Activated CD4-positive, alpha-beta T cell treated with anti-CD3 and anti-CD28 coated beads, Interleukin-2, amount 50 U/mL, for 24 hours (primary cell): ENCODE measurements at regions not wholly inside any gene's neighbourhood (a gene's known extent, or its start where the extent isn't known, plus 50 kb on each side); places are given as distances from the start of the nearest gene placed in this dataset.

Source experiments
- DNase-seq, 2 donors: peaks; one replicate each; pipeline ENCODE4 v3.0.0-alpha.2; 2020; ENCODE audit warnings: low read depth in 1 of 2, low spot score in 1 of 2

DNA sequence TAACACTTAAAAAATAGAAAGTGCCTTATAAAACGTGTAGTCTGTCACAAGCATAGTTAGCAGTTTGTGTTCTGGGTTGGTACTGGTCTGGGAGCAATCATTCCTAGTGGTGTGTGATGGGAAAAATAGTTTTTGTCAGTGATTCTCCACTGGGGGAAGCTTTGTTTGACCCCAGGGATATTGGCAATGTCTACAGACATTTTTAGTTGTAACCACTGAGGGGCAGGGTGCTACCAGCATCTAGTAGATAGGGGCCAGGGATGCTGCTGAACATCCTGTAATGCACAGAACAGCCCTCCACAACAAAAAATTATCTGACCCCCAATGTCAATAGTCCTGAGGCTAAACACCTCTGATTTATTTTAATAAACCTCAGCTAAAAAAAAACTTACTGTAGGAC is 51.6 kb upstream of the CREB5 start:
- DNase-seq: no peak

DNA sequence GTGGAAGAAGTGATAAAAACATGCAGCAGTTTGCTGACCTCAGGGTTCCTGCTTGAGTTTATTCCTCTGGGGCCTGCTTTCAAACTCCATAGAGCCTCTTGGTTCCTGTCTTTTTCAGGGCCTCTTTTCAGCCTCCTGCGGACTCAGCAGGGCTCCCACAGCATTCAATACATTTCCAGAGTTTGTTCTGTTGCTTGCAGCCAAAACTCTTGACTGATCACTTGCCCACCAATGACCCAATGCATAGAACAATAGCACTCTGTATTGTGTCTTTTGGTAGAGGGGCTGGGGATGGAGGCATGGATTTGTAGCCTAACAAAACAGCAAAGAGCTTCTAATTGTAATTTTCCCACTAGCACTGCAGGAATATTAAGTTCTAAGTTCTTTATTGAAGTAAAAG is 50.8 kb upstream of the CREB5 start:
- DNase-seq: no peak

DNA sequence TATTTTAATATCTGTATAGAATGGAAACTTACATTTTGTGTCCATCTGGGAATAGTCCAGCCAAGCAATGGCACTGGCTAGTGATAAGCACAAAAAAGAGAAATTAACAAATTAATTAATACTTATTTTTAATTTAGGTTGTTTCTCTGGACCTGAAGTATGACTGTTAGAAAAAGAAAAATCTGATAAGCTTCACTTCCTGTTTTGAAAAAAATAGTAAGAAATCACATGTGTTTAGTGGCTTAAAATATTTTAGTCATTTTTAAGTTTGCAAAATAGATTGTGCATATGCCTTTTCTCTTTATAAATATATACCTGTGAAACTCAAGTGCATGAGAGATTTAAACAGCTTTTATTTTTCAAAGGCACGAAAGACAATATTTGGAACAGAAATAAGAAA is 50.1 kb upstream of the CREB5 start:
- no peak for DNase-seq
